NCI-H2227 treated with DMSO at 0.1 percent for 48 hours (cell line): ENCODE measurements at regions not wholly inside any gene's neighbourhood (a gene's known extent, or its start where the extent isn't known, plus 50 kb on each side); places are given as distances from the start of the nearest gene placed in this dataset.
"Not testable (repeated sequence)": the region's sequence is repeated elsewhere in the genome, so short reads cannot be mapped to it uniquely, and the experiment has no call there.

Experiments used
- DNase-seq: peaks from one replicate; lab custom pipeline; 2025; lab: John Stamatoyannopoulos, UW

- no peak for DNase-seq
Measured at GRCh38 chr2:107556038-107556627, 270.6 kb upstream of the RGPD4 start.

GRCh38 chr2:107558295-107558694 lies 268.4 kb upstream of the RGPD4 start:
- no peak for DNase-seq

- DNase-seq: no peak
Measured at GRCh38 chr2:107569496-107569895, 257.2 kb upstream of the RGPD4 start.

- DNase-seq: no peak
Measured at GRCh38 chr2:107570876-107571275, 255.8 kb upstream of the RGPD4 start.

GRCh38 chr2:107572890-107573289 lies 253.8 kb upstream of the RGPD4 start:
- not testable (repeated sequence) for DNase-seq

GRCh38 chr2:107576991-107577390 lies 249.7 kb upstream of the RGPD4 start:
- DNase-seq: no peak

- DNase-seq: no peak
Measured at GRCh38 chr2:107582487-107582886, 244.2 kb upstream of the RGPD4 start.

- no peak for DNase-seq
Measured at GRCh38 chr2:107584577-107584976, 242.1 kb upstream of the RGPD4 start.

- DNase-seq: no peak
Measured at GRCh38 chr2:107585851-107586250, 240.8 kb upstream of the RGPD4 start.

- no peak for DNase-seq
Measured at GRCh38 chr2:107588181-107588580, 238.5 kb upstream of the RGPD4 start.

GRCh38 chr2:107589079-107589491 lies 237.6 kb upstream of the RGPD4 start:
- DNase-seq: no peak

GRCh38 chr2:107591561-107592279 lies 235.0 kb upstream of the RGPD4 start:
- no peak for DNase-seq

- DNase-seq: no peak
Measured at GRCh38 chr2:107592280-107592624, 234.4 kb upstream of the RGPD4 start.

GRCh38 chr2:107595285-107595684 lies 231.4 kb upstream of the RGPD4 start:
- DNase-seq: no peak

GRCh38 chr2:107595749-107596148 lies 230.9 kb upstream of the RGPD4 start:
- no peak for DNase-seq

GRCh38 chr2:107597507-107597906 lies 229.2 kb upstream of the RGPD4 start:
- DNase-seq: no peak

GRCh38 chr2:107602801-107603200 lies 223.9 kb upstream of the RGPD4 start:
- no peak for DNase-seq

- no peak for DNase-seq
Measured at GRCh38 chr2:107607054-107607453, 219.6 kb upstream of the RGPD4 start.

- DNase-seq: no peak
Measured at GRCh38 chr2:107607473-107607872, 219.2 kb upstream of the RGPD4 start.

- DNase-seq: no peak
Measured at GRCh38 chr2:107615039-107615438, 211.7 kb upstream of the RGPD4 start.

- no peak for DNase-seq
Measured at GRCh38 chr2:107618769-107619168, 207.9 kb upstream of the RGPD4 start.

- no peak for DNase-seq
Measured at GRCh38 chr2:107621186-107622165, 205.2 kb upstream of the RGPD4 start.
